PFSK-1 (cell line): ENCODE measurements at regions not wholly inside any gene's neighbourhood (a gene's known extent, or its start where the extent isn't known, plus 50 kb on each side); places are given as distances from the start of the nearest gene placed in this dataset.

Experiments used
- POLR2AphosphoS5 ChIP-seq: IDR thresholded peaks from 2 replicates; pipeline ENCODE4 v1.6.1; 2012; ENCODE audit warnings: low read depth, mild to moderate bottlenecking, control low read depth, low read length, moderate library complexity
- SIN3A ChIP-seq: IDR thresholded peaks from 2 replicates; pipeline ENCODE4 v1.6.1; 2012; ENCODE audit warnings: mild to moderate bottlenecking, low read length, moderate library complexity, borderline replicate concordance; ENCODE audit not compliant: insufficient read depth
- TAF1 ChIP-seq: IDR thresholded peaks from 2 replicates; pipeline ENCODE4 v1.6.1; 2012; ENCODE audit warnings: low read length, control low read depth, borderline replicate concordance; ENCODE audit not compliant: insufficient read depth
- TF ChIP-seq, protein P1 (sequence below), 2 experiments: IDR thresholded peaks; 2 replicates each; pipeline versions ENCODE4 v1.6.1 to v1.8.0; 2011 to 2012; ENCODE audit warnings: low read depth in 2 of 2, low read length in 2 of 2, control low read depth in 1 of 2, inconsistent platforms in 1 of 2, mild to moderate bottlenecking in 1 of 2, moderate library complexity in 1 of 2; ENCODE audit not compliant: insufficient read depth in 1 of 2

DNA sequence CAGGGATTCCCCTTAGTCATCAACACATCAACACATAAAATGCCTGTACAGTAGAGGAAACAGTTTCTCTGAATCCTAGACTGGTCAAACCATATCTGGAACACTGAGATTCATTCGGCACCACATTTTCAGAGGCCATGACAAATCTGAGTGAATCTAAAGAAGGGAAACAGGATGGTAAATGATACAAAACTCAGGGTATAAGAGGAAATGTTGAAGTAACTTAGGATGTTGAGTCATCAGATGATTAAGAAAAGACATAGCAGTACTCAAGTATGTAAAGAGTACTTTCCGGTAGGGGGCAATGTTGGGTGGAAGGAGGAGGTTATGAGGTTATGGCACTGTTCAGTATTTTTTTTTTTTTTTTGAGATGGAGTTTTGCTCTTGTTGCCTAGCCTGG, 358.5 kb upstream of the PMFBP1 start:
- TF ChIP-seq, protein P1, sequence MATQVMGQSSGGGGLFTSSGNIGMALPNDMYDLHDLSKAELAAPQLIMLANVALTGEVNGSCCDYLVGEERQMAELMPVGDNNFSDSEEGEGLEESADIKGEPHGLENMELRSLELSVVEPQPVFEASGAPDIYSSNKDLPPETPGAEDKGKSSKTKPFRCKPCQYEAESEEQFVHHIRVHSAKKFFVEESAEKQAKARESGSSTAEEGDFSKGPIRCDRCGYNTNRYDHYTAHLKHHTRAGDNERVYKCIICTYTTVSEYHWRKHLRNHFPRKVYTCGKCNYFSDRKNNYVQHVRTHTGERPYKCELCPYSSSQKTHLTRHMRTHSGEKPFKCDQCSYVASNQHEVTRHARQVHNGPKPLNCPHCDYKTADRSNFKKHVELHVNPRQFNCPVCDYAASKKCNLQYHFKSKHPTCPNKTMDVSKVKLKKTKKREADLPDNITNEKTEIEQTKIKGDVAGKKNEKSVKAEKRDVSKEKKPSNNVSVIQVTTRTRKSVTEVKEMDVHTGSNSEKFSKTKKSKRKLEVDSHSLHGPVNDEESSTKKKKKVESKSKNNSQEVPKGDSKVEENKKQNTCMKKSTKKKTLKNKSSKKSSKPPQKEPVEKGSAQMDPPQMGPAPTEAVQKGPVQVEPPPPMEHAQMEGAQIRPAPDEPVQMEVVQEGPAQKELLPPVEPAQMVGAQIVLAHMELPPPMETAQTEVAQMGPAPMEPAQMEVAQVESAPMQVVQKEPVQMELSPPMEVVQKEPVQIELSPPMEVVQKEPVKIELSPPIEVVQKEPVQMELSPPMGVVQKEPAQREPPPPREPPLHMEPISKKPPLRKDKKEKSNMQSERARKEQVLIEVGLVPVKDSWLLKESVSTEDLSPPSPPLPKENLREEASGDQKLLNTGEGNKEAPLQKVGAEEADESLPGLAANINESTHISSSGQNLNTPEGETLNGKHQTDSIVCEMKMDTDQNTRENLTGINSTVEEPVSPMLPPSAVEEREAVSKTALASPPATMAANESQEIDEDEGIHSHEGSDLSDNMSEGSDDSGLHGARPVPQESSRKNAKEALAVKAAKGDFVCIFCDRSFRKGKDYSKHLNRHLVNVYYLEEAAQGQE (IDR thresholded peaks at IDR 0.05; ENCODE audit: insufficient read depth in 1 of 2, low read depth in 2 of 2, low read length in 2 of 2): no peak
- TF ChIP-seq POLR2AphosphoS5 (no peak), SIN3A (no peak), TAF1 (no peak)
